Stimulated activated naive B cell treated with anti-CD40 and anti-IgM and Interleukin-4, amounts not matched to agents 10 μg/mL and 1 μg/mL and 100 μg/mL, for 72 hours (primary cell): ENCODE measurements at regions not wholly inside any gene's neighbourhood (a gene's known extent, or its start where the extent isn't known, plus 50 kb on each side); places are given as distances from the start of the nearest gene placed in this dataset.

Experiments used
- ATAC-seq, 2 donors: fragments of 150-1000 bp; cut with Tn5 transposase; replicated peaks; 2 replicates each; pipeline ENCODE4 v1.10.0; 2021; ENCODE audit warnings: moderate library complexity in 1 of 2
- DNase-seq: peaks from one replicate; pipeline ENCODE4 v3.0.0; 2021
- H3K27ac Mint-ChIP-seq: one replicate; pipeline ENCODE4 v1.8.0; 2022; ENCODE audit warnings: mild to moderate bottlenecking, mixed read lengths
- H3K27me3 Mint-ChIP-seq, 2 donors: one replicate each; pipeline ENCODE4 v1.8.0; 2022; ENCODE audit warnings: mixed read lengths in 2 of 2
- H3K36me3 Mint-ChIP-seq, 2 donors: one replicate each; pipeline ENCODE4 v1.8.0; 2022; ENCODE audit warnings: mixed read lengths in 2 of 2, mild to moderate bottlenecking in 1 of 2
- H3K4me1 Mint-ChIP-seq, 2 donors: one replicate each; pipeline ENCODE4 v1.8.0; 2022; ENCODE audit warnings: mixed read lengths in 2 of 2, mild to moderate bottlenecking in 1 of 2
- H3K4me3 Mint-ChIP-seq, 2 donors: one replicate each; pipeline ENCODE4 v1.8.0; 2022; ENCODE audit warnings: mild to moderate bottlenecking in 2 of 2, mixed read lengths in 2 of 2, moderate library complexity in 1 of 2
- H3K9me3 Mint-ChIP-seq, 2 donors: one replicate each; pipeline ENCODE4 v1.8.0; 2022; ENCODE audit warnings: mixed read lengths in 2 of 2, mild to moderate bottlenecking in 1 of 2

- Mint-ChIP-seq H3K9me3 (no peaks in the 10 kb centered on the region), H3K4me1 (peaks cover 0 to 6% of the 10 kb centered on the region in 2 donors), H3K27me3 (peaks cover 7 to 16% of the 10 kb centered on the region in 2 donors), H3K36me3 (no peaks in the 10 kb centered on the region), H3K27ac (no peak overlapping the region), H3K4me3 (no peak overlapping the region)
- DNase-seq (no peak), ATAC-seq (no peak)
These were observed 182.3 kb upstream of the GALNT2 start for GRCh38 chr1:229884765-229885164.

- Mint-ChIP-seq H3K36me3 (no peaks in the 10 kb centered on the region), H3K4me3 (no peak overlapping the region), H3K27me3 (peaks cover 7 to 16% of the 10 kb centered on the region in 2 donors), H3K9me3 (no peaks in the 10 kb centered on the region), H3K4me1 (peaks cover 0 to 6% of the 10 kb centered on the region in 2 donors), H3K27ac (no peak overlapping the region)
- DNase-seq, result no peak
- no peak for ATAC-seq
These were observed 181.2 kb upstream of the GALNT2 start for GRCh38 chr1:229885568-229886495.

GRCh38 chr1:229886636-229887035, 180.4 kb upstream of the GALNT2 start:
- Mint-ChIP-seq H3K9me3 (no peaks in the 10 kb centered on the region), H3K4me1 (peaks cover 0 to 6% of the 10 kb centered on the region in 2 donors), H3K27me3 (peaks cover 7 to 16% of the 10 kb centered on the region in 2 donors), H3K36me3 (no peaks in the 10 kb centered on the region), H3K27ac (no peak overlapping the region), H3K4me3 (no peak overlapping the region)
- no peak for DNase-seq
- no peak for ATAC-seq

- H3K4me3 Mint-ChIP-seq, result no peak overlapping the region
- peaks cover 0 to 6% of the 10 kb centered on the region in 2 donors for H3K4me1 Mint-ChIP-seq
- ATAC-seq (no peak), DNase-seq (no peak)
- H3K27me3 Mint-ChIP-seq, result peaks cover 7 to 16% of the 10 kb centered on the region in 2 donors
- no peak overlapping the region for H3K27ac Mint-ChIP-seq
- no peaks in the 10 kb centered on the region for H3K36me3 Mint-ChIP-seq
- H3K9me3 Mint-ChIP-seq, result no peaks in the 10 kb centered on the region
These were observed 179.8 kb upstream of the GALNT2 start for GRCh38 chr1:229887043-229887822.

GRCh38 chr1:229888157-229888556, 178.9 kb upstream of the GALNT2 start:
- DNase-seq (no peak), ATAC-seq (no peak)
- H3K4me1 Mint-ChIP-seq, result peaks cover 0 to under 1% of the 10 kb centered on the region in 2 donors
- no peaks in the 10 kb centered on the region for H3K36me3 Mint-ChIP-seq
- no peak overlapping the region for H3K4me3 Mint-ChIP-seq
- H3K27ac Mint-ChIP-seq, result no peak overlapping the region
- no peaks in the 10 kb centered on the region for H3K9me3 Mint-ChIP-seq
- H3K27me3 Mint-ChIP-seq, result peaks cover under 1 to 18% of the 10 kb centered on the region in 2 donors

- peaks cover 0 to 17% of the 10 kb centered on the region in 2 donors for H3K27me3 Mint-ChIP-seq
These were observed 178.5 kb upstream of the GALNT2 start for GRCh38 chr1:229888561-229889001.

GRCh38 chr1:229889031-229889517, 178.0 kb upstream of the GALNT2 start:
- no peak for ATAC-seq
- Mint-ChIP-seq H3K27me3 (peaks cover 0 to 14% of the 10 kb centered on the region in 2 donors), H3K36me3 (no peaks in the 10 kb centered on the region), H3K4me1 (no peaks in the 10 kb centered on the region), H3K4me3 (no peak overlapping the region), H3K27ac (no peak overlapping the region), H3K9me3 (no peaks in the 10 kb centered on the region)
- DNase-seq, result no peak

More at GRCh38 chr1:229888561-229889001, 178.5 kb upstream of the GALNT2 start:
- Mint-ChIP-seq H3K27ac (no peak overlapping the region), H3K4me3 (no peak overlapping the region), H3K36me3 (no peaks in the 10 kb centered on the region), H3K9me3 (no peaks in the 10 kb centered on the region), H3K4me1 (no peaks in the 10 kb centered on the region)
- ATAC-seq (no peak), DNase-seq (no peak)

- Mint-ChIP-seq H3K9me3 (no peaks in the 10 kb centered on the region), H3K27me3 (peaks cover 0 to 15% of the 10 kb centered on the region in 2 donors), H3K36me3 (no peaks in the 10 kb centered on the region), H3K4me1 (no peaks in the 10 kb centered on the region), H3K4me3 (no peak overlapping the region), H3K27ac (no peak overlapping the region)
- DNase-seq, result no peak
- no peak for ATAC-seq
These were observed 175.8 kb upstream of the GALNT2 start for GRCh38 chr1:229891227-229891626.

GRCh38 chr1:229892515-229893117, 174.4 kb upstream of the GALNT2 start:
- Mint-ChIP-seq H3K36me3 (no peaks in the 10 kb centered on the region), H3K4me3 (no peak overlapping the region), H3K27ac (no peak overlapping the region), H3K27me3 (peaks cover 0 to 19% of the 10 kb centered on the region in 2 donors), H3K9me3 (no peaks in the 10 kb centered on the region), H3K4me1 (peaks cover 3 to 8% of the 10 kb centered on the region in 2 donors)
- DNase-seq (no peak), ATAC-seq (no peak)

GRCh38 chr1:229893762-229894444, 173.1 kb upstream of the GALNT2 start:
- ATAC-seq (no peak), DNase-seq (no peak)
- Mint-ChIP-seq H3K9me3 (no peaks in the 10 kb centered on the region), H3K4me3 (no peak overlapping the region), H3K27me3 (peaks cover 3 to 19% of the 10 kb centered on the region in 2 donors), H3K36me3 (no peaks in the 10 kb centered on the region), H3K4me1 (peaks cover 3 to 10% of the 10 kb centered on the region in 2 donors), H3K27ac (no peak overlapping the region)

- ATAC-seq (no peak), DNase-seq (no peak)
- Mint-ChIP-seq H3K4me3 (no peak overlapping the region), H3K9me3 (no peaks in the 10 kb centered on the region), H3K27ac (no peak overlapping the region), H3K4me1 (peaks cover 3 to 10% of the 10 kb centered on the region in 2 donors), H3K27me3 (peaks cover 5 to 19% of the 10 kb centered on the region in 2 donors), H3K36me3 (no peaks in the 10 kb centered on the region)
These were observed 172.5 kb upstream of the GALNT2 start for GRCh38 chr1:229894532-229894931.

GRCh38 chr1:229895605-229896004, 171.4 kb upstream of the GALNT2 start:
- ATAC-seq (no peak), DNase-seq (no peak)
- Mint-ChIP-seq H3K27ac (no peak overlapping the region), H3K4me1 (peaks cover 3 to 10% of the 10 kb centered on the region in 2 donors), H3K36me3 (no peaks in the 10 kb centered on the region), H3K27me3 (peaks cover 10 to 27% of the 10 kb centered on the region in 2 donors), H3K4me3 (no peak overlapping the region), H3K9me3 (no peaks in the 10 kb centered on the region)

- Mint-ChIP-seq H3K27me3 (peaks cover 10 to 31% of the 10 kb centered on the region in 2 donors), H3K9me3 (peaks cover 2 to 5% of the 10 kb centered on the region in 2 donors), H3K4me3 (no peak overlapping the region), H3K27ac (no peak overlapping the region), H3K4me1 (peaks cover 3 to 10% of the 10 kb centered on the region in 2 donors), H3K36me3 (peaks cover 0 to 3% of the 10 kb centered on the region in 2 donors)
- ATAC-seq, result no peak
- DNase-seq, result no peak
These were observed 170.7 kb upstream of the GALNT2 start for GRCh38 chr1:229896306-229896705.
